ENCODE measurements at regions not wholly inside any gene's neighbourhood (a gene's known extent, or its start where the extent isn't known, plus 50 kb on each side); places are given as distances from the start of the nearest gene placed in this dataset.

GRCh38 chr14:76920331-76921087, 94.3 kb downstream of the LRRC74A start:
- TF ChIP-seq CTCF (IDR thresholded peaks at IDR 0.05) (no peak), ZFX (IDR thresholded peaks at IDR 0.05; ENCODE audit: borderline replicate concordance) (no peak)
